ENCODE measurements at regions not wholly inside any gene's neighbourhood (a gene's known extent, or its start where the extent isn't known, plus 50 kb on each side); places are given as distances from the start of the nearest gene placed in this dataset.
"Not testable (repeated sequence)": the region's sequence is repeated elsewhere in the genome, so short reads cannot be mapped to it uniquely, and the experiment has no call there.

- DNase-seq: not testable (repeated sequence)
Measured at GRCh38 chr6:60782698-60783464, 1503.1 kb downstream of the KHDRBS2 start.

GRCh38 chr6:60779591-60779990, 1506.4 kb downstream of the KHDRBS2 start:
- DNase-seq: peak; percentile 80

GRCh38 chr6:60767791-60768499, 1518.1 kb downstream of the KHDRBS2 start:
- DNase-seq: not testable (repeated sequence)

- not testable (repeated sequence) for DNase-seq
Measured at GRCh38 chr6:60765331-60765730, 1520.7 kb downstream of the KHDRBS2 start.

GRCh38 chr6:60763464-60764080, 1522.5 kb downstream of the KHDRBS2 start:
- DNase-seq: peak; percentile 62

- DNase-seq: not testable (repeated sequence)
Measured at GRCh38 chr6:60760928-60761327, 1525.1 kb downstream of the KHDRBS2 start.

GRCh38 chr6:60759149-60759825, 1526.7 kb downstream of the KHDRBS2 start:
- not testable (repeated sequence) for DNase-seq

GRCh38 chr6:60758725-60759124, 1527.3 kb downstream of the KHDRBS2 start:
- not testable (repeated sequence) for DNase-seq

GRCh38 chr6:60754879-60755278, 1531.1 kb downstream of the KHDRBS2 start:
- DNase-seq: no peak

- not testable (repeated sequence) for DNase-seq
Measured at GRCh38 chr6:60750353-60751081, 1535.5 kb downstream of the KHDRBS2 start.

- DNase-seq: not testable (repeated sequence)
Measured at GRCh38 chr6:60747765-60748556, 1538.1 kb downstream of the KHDRBS2 start.

GRCh38 chr6:60737764-60738425, 1548.1 kb downstream of the KHDRBS2 start:
- not testable (repeated sequence) for DNase-seq

- peak; percentile 7 for DNase-seq
Measured at GRCh38 chr6:60737315-60737714, 1548.7 kb downstream of the KHDRBS2 start.

GRCh38 chr6:60723935-60724334, 1562.1 kb downstream of the KHDRBS2 start:
- DNase-seq: not testable (repeated sequence)

- DNase-seq: no peak
Measured at GRCh38 chr6:60695232-60695631, 1590.8 kb downstream of the KHDRBS2 start.

GRCh38 chr6:60687085-60687484, 1598.9 kb downstream of the KHDRBS2 start:
- no peak for DNase-seq

- DNase-seq: no peak
Measured at GRCh38 chr6:60681806-60682205, 1604.2 kb downstream of the KHDRBS2 start.

GRCh38 chr6:60679175-60679574, 1606.8 kb downstream of the KHDRBS2 start:
- peak; percentile 1 for DNase-seq

GRCh38 chr6:60671369-60671768, 1614.7 kb downstream of the KHDRBS2 start:
- no peak for DNase-seq

GRCh38 chr6:60670036-60670435, 1616.0 kb downstream of the KHDRBS2 start:
- no peak for DNase-seq

Data from tongue (tissue), 1 donor.